Activated CD4-positive, alpha-beta T cell treated with anti-CD3 and anti-CD28 coated beads, Interleukin-2, amount 10 ng/mL, durations not matched to agents 7 days and 5 days (primary cell): ENCODE measurements at regions not wholly inside any gene's neighbourhood (a gene's known extent, or its start where the extent isn't known, plus 50 kb on each side); places are given as distances from the start of the nearest gene placed in this dataset.
"Not testable (repeated sequence)": the region's sequence is repeated elsewhere in the genome, so short reads cannot be mapped to it uniquely, and the experiment has no call there.

ENCODE experiments used
- CTCF ChIA-PET: fragments of 350-600 bp; sonication (Branson Sonifier 250); formaldehyde crosslinking; loops from one replicate; lab custom pipeline; 2021; ENCODE audit warnings: antibody characterized with exemption; lab: Charles Lee
- POLR2A ChIA-PET: fragments of 350-600 bp; sonication (Branson Sonifier 250); formaldehyde crosslinking; loops from one replicate; lab custom pipeline; 2021; ENCODE audit warnings: antibody characterized with exemption; lab: Charles Lee
- DNase-seq: peaks from one replicate; pipeline ENCODE4 v3.0.0-alpha.2; 2020
- H3K27ac Mint-ChIP-seq: one replicate; pipeline ENCODE4 v1.8.0; 2021; ENCODE audit warnings: mild to moderate bottlenecking, moderate library complexity, mixed read lengths
- H3K27me3 Mint-ChIP-seq: one replicate; pipeline ENCODE4 v1.8.0; 2021; ENCODE audit warnings: mixed read lengths
- H3K36me3 Mint-ChIP-seq: one replicate; pipeline ENCODE4 v1.8.0; 2021; ENCODE audit warnings: low read depth, mixed read lengths
- H3K4me1 Mint-ChIP-seq: one replicate; pipeline ENCODE4 v1.8.0; 2021; ENCODE audit warnings: mixed read lengths
- H3K4me3 Mint-ChIP-seq: one replicate; pipeline ENCODE4 v1.8.0; 2021; ENCODE audit warnings: mild to moderate bottlenecking, moderate library complexity, mixed read lengths
- H3K9me3 Mint-ChIP-seq: one replicate; pipeline ENCODE4 v1.8.0; 2021; ENCODE audit warnings: mixed read lengths

DNA sequence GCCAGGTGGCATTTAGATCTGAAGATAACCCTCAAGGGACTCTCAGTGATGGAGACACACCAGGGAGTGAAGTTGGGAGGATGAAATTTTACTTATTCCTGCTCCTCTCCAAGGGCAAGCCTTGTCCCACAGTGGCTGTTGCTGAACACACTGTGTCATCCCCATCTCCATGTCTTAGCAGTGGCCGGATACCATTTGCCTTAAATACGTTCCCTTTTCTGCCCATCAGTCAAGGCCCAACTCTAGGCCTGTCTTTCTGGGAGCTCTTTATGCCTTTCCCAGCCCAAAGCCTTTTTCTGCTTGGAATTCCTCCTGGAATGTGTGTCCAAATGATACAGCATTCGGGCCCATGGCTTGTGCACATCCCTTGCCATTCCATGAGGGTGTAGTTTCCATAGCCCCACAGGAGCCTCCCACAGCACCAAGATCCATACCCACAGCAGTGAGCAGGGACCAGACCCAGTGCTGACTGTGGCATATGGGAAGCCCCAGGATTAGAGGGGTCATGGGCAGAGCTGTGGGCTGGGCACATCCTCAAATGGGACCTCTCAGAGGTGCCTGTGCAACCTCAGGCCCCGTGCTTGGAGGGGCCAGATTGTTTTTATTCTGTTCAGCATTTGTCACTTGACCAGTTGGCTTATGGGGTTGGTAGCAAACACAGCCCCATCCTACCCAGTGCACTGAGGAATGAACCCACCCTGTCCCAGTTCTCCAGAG is 63.7 kb upstream of the PRR23C start:
- POLR2A ChIA-PET: no interaction called here
- H3K36me3 Mint-ChIP-seq: no peaks in the 10 kb centered on the region
- H3K27ac Mint-ChIP-seq: no peak overlapping the region
- CTCF ChIA-PET: no interaction called here
- no peaks in the 10 kb centered on the region for H3K9me3 Mint-ChIP-seq
- DNase-seq: no peak
- no peak overlapping the region for H3K4me3 Mint-ChIP-seq
- peaks cover 10% of the 10 kb centered on the region for H3K27me3 Mint-ChIP-seq
- peaks cover 16% of the 10 kb centered on the region for H3K4me1 Mint-ChIP-seq

DNA sequence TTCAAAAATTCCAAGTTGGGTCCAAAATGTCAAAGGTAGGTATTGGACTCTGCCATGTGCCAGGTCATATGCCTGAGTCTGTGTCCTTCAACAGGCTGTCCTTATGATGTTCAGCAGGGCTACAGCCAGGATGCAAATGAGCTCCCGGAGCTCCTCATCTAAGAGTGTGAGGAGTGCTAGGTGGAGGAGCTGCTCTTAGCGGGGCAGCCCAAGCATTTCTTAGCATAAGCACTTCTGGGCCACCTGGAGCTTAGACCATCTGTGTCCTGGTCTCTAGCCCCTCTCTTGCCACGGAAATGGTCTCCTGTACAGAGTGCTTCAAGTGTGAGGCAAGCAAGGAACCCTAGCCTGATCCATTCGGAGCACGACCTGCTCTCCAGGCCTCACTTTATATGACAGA is 64.6 kb upstream of the PRR23C start:
- CTCF ChIA-PET: no interaction called here
- Mint-ChIP-seq H3K36me3 (no peaks in the 10 kb centered on the region), H3K27ac (no peak overlapping the region), H3K9me3 (no peaks in the 10 kb centered on the region), H3K4me3 (no peak overlapping the region), H3K27me3 (peaks cover 10% of the 10 kb centered on the region), H3K4me1 (peaks cover 16% of the 10 kb centered on the region)
- POLR2A ChIA-PET: no interaction called here
- no peak for DNase-seq

DNA sequence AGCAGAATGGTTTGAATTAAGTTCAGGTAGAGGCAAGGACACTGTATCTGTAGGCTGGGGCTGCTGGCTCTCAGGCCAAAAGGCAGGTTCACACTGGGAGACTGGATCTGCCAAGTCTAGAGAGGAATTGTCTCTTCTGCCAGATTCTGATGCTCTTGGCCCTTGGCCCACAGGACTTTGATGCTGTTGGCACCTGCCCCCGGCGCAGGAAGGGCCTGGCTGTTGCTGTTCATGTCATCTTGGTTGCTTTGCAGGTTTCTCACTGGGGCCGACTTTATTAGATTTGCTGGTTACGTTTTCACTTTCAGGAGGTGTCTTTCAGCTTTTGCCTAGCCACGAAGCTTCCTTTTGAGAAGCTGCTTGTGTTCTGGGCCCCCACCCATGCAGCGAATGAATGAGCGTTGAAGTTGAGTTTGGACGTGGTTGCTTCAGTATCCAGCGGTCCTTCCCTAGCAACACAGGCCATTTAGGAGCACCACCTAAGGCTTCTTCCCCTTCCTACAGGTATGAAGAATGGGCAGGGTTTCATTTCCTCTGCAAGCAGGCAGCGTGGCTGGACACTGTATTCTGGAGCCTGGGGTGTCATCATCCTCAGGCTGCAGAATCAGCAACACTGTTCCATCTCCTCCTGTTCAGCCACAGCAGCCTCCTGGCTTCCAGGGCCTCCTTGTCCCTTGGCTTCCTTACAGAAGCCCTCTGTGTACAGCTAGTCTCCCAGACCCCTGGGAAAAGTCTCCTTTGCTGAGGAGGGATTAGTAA is 65.6 kb upstream of the PRR23C start:
- Mint-ChIP-seq H3K27ac (no peak overlapping the region), H3K36me3 (no peaks in the 10 kb centered on the region), H3K4me3 (no peak overlapping the region), H3K4me1 (peaks cover 16% of the 10 kb centered on the region), H3K27me3 (peaks cover 10% of the 10 kb centered on the region), H3K9me3 (no peaks in the 10 kb centered on the region)
- ChIA-PET CTCF (interaction anchor here (0.7 to 2.4 kb wide), 4 partner anchors 8 to 355 kb away, joined by 3 to 6 read pairs (median 4); no protein-coding TSS in a partner anchor), POLR2A (no interaction called here)
- DNase-seq: no peak

DNA sequence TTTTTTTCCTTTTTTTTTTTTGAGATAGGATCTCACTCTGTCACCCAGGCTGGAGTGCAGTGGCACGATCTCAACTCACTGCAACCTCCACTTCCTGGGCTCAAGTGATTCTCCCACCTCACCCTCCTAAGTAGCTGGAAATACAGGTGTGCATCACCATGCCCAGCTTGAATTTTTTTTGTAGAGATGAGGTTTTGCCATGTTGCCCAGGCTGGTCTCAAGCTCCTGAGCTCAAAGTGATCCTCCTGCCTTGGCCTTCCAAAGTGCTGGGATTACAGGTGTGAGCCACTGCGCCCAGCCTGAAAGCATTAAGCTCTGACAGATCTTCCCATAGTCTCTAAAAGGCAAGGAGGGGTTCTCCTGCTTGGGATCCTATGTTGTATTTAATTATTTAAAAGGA is 66.2 kb upstream of the PRR23C start:
- H3K9me3 Mint-ChIP-seq, H3K27ac Mint-ChIP-seq, DNase-seq, H3K27me3 Mint-ChIP-seq, POLR2A ChIA-PET, H3K36me3 Mint-ChIP-seq, H3K4me3 Mint-ChIP-seq: not testable (repeated sequence)
- H3K4me1 Mint-ChIP-seq: peaks cover 16% of the 10 kb centered on the region
- CTCF ChIA-PET: interaction anchor here (0.7 to 2.4 kb wide), 4 partner anchors 9 to 355 kb away, joined by 3 to 6 read pairs (median 4); no protein-coding TSS in a partner anchor

GRCh38 chr3:139111392-139112229 is 66.9 kb upstream of the PRR23C start:
- peak; percentile 64 for DNase-seq
- no peak overlapping the region for H3K27ac Mint-ChIP-seq
- no peaks in the 10 kb centered on the region for H3K36me3 Mint-ChIP-seq
- POLR2A ChIA-PET: no interaction called here
- H3K9me3 Mint-ChIP-seq: no peaks in the 10 kb centered on the region
- H3K4me1 Mint-ChIP-seq: peaks cover 16% of the 10 kb centered on the region
- CTCF ChIA-PET: interaction anchor here (0.7 to 2.4 kb wide), 11 partner anchors 9 to 231 kb away, joined by 3 to 12 read pairs (median 3); no protein-coding TSS in a partner anchor
- peaks cover 8% of the 10 kb centered on the region for H3K27me3 Mint-ChIP-seq
- H3K4me3 Mint-ChIP-seq: no peak overlapping the region

DNA sequence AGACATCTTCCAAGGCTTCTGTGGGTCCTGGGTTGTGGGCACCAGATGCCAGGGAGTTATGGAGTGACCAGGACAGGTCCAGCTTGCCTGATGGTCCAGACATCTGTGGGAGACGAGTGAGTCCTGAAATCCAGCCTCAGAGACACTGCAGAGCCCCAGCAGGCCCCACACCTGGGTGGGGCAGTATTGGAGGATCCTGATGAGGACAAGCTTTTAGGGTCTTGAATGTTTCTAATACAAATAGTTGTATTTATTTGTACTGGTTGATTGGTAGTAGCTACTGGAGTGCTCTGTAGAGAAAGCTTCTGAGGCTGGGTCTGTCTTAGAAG is 67.5 kb upstream of the PRR23C start:
- H3K4me1 Mint-ChIP-seq: peaks cover 16% of the 10 kb centered on the region
- no peaks in the 10 kb centered on the region for H3K36me3 Mint-ChIP-seq
- no peaks in the 10 kb centered on the region for H3K9me3 Mint-ChIP-seq
- DNase-seq: no peak
- H3K4me3 Mint-ChIP-seq: no peak overlapping the region
- ChIA-PET POLR2A (no interaction called here), CTCF (interaction anchor here (0.7 to 2.4 kb wide), 11 partner anchors 10 to 230 kb away, joined by 3 to 12 read pairs (median 3); no protein-coding TSS in a partner anchor)
- H3K27me3 Mint-ChIP-seq: peaks cover 8% of the 10 kb centered on the region
- H3K27ac Mint-ChIP-seq: no peak overlapping the region

DNA sequence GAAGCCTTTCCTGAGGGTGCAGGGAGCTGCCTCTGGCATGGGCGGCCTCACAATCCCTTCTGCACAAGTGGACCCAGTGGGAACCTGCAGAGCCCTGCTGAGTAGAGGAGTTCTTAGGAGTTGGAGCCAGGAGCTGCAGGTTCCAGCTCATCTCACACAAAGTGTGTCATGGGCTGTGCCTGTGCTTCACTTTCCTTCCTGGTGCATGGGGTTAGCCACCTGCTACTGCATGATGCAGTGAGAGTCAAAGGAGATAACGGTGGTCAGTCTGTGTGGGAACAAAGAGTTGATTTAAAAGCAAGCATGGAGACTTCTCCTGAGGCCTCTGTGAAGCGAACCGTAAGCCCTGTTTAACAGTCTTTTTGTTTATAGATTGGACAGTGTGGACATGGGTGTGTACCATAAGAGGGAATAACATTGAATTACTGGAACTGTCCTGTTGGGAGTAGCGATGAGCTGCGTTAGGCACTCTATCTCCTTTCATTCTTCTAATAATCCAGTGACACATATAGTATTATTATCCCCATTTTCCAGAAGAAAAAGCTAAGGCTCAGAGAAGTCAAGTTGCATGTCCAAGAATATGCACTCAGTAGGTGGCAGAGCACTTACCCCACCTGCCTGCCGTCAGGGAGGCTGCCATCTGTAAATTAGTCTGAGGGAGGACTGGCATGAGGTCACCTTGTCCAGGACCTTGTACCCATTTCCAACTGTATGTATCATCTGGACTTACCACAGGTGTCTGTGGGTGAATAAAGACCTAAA is 68.7 kb upstream of the PRR23C start:
- ChIA-PET POLR2A (no interaction called here), CTCF (interaction anchor here (1.9 to 2.0 kb wide), 2 partner anchors 16 to 216 kb away, joined by 5 to 12 read pairs; no protein-coding TSS in a partner anchor)
- no peak overlapping the region for H3K27ac Mint-ChIP-seq
- no peaks in the 10 kb centered on the region for H3K9me3 Mint-ChIP-seq
- peaks cover 8% of the 10 kb centered on the region for H3K27me3 Mint-ChIP-seq
- H3K4me1 Mint-ChIP-seq: peaks cover 16% of the 10 kb centered on the region
- H3K36me3 Mint-ChIP-seq: no peaks in the 10 kb centered on the region
- DNase-seq: peak; percentile 23
- H3K4me3 Mint-ChIP-seq: no peak overlapping the region

GRCh38 chr3:139113993-139114375 is 69.3 kb upstream of the PRR23C start:
- CTCF ChIA-PET: no interaction called here
- Mint-ChIP-seq H3K36me3 (no peaks in the 10 kb centered on the region), H3K27ac (no peak overlapping the region), H3K4me1 (peaks cover 16% of the 10 kb centered on the region), H3K4me3 (no peak overlapping the region), H3K27me3 (peaks cover 8% of the 10 kb centered on the region), H3K9me3 (no peaks in the 10 kb centered on the region)
- POLR2A ChIA-PET: no interaction called here
- no peak for DNase-seq

DNA sequence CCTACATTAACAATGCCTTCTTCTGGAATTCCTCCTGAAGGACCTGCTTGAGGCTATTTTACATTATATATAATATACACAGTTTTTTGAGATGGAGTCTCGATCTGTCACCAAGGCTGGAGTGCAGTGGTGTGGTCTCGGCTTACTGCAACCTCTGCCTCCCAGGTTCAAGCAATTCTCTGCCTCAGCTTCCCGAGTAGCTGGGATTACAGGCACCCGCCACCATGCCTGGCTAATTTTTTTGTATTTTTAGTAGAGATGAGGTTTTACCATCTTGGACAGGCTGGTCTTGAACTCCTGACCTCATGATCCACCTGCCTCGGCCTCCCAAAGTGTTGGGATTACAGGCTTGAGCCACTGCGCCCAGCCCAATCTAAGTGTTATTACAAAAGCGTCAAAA is 71.9 kb upstream of the PRR23C start:
- DNase-seq, POLR2A ChIA-PET, H3K36me3 Mint-ChIP-seq, H3K27ac Mint-ChIP-seq, H3K4me1 Mint-ChIP-seq, H3K4me3 Mint-ChIP-seq, H3K27me3 Mint-ChIP-seq, H3K9me3 Mint-ChIP-seq: not testable (repeated sequence)
- CTCF ChIA-PET: interaction anchor here (0.8 kb wide), 1 partner anchor 10 kb away, joined by 3 read pairs; no protein-coding TSS in a partner anchor

DNA sequence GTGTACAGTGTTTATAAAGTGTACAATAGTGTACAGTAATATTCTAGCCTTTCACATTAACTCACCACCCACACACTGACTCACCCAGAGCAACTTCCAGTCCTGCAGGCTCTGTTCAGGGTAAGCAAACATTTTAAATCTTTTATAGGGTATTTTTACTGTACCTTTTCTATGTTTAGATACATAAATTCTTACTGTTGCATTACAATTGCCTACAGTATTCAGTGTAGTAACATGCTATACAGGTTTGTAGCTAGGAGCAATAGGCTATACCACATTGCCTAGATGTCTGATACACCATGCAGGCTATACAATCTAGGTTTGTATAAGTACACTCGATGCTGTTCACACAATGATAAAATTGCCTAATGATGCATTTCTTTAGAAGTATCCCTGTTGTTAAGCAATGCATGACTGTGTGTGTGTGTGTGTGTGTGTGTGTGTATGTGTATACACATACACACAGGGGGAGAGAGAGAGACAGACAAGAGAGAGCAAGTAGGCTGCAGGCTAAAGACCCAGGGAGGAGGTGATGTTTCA is 72.5 kb upstream of the PRR23C start:
- peaks cover 3% of the 10 kb centered on the region for H3K27me3 Mint-ChIP-seq
- no peaks in the 10 kb centered on the region for H3K9me3 Mint-ChIP-seq
- POLR2A ChIA-PET: no interaction called here
- H3K4me3 Mint-ChIP-seq: no peak overlapping the region
- H3K36me3 Mint-ChIP-seq: no peaks in the 10 kb centered on the region
- no peak overlapping the region for H3K27ac Mint-ChIP-seq
- CTCF ChIA-PET: interaction anchor here (0.8 kb wide), 1 partner anchor 10 kb away, joined by 3 read pairs; no protein-coding TSS in a partner anchor
- no peaks in the 10 kb centered on the region for H3K4me1 Mint-ChIP-seq
- no peak for DNase-seq

- Mint-ChIP-seq H3K27me3 (no peaks in the 10 kb centered on the region), H3K36me3 (no peaks in the 10 kb centered on the region), H3K9me3 (no peaks in the 10 kb centered on the region), H3K4me3 (no peak overlapping the region), H3K27ac (no peak overlapping the region), H3K4me1 (no peaks in the 10 kb centered on the region)
- DNase-seq: no peak
- ChIA-PET CTCF (no interaction called here), POLR2A (no interaction called here)
Observed at GRCh38 chr3:139117883-139118760, 73.4 kb upstream of the PRR23C start.
